Neural crest cell (in vitro differentiated cells): ENCODE measurements at regions not wholly inside any gene's neighbourhood (a gene's known extent, or its start where the extent isn't known, plus 50 kb on each side); places are given as distances from the start of the nearest gene placed in this dataset.

Experiments
- DNase-seq: peaks from one replicate; pipeline ENCODE4 v3.0.0; 2021; ENCODE audit warnings: low read depth, mixed read lengths, low spot score
- H3K27ac Mint-ChIP-seq: one replicate; pipeline ENCODE4 v1.8.0; 2021; ENCODE audit warnings: mild to moderate bottlenecking, mixed read lengths; ENCODE audit not compliant: unreplicated experiment
- H3K27me3 Mint-ChIP-seq: 2 replicates; pipeline ENCODE4 v1.8.0; 2021; ENCODE audit warnings: low read depth, mild to moderate bottlenecking, mixed read lengths
- H3K36me3 Mint-ChIP-seq: 2 replicates; pipeline ENCODE4 v1.8.0; 2021; ENCODE audit warnings: low read depth, mild to moderate bottlenecking, mixed read lengths
- H3K4me1 Mint-ChIP-seq: 2 replicates; pipeline ENCODE4 v1.8.0; 2021; ENCODE audit warnings: mixed read lengths
- H3K4me3 Mint-ChIP-seq: one replicate; pipeline ENCODE4 v1.8.0; 2021; ENCODE audit warnings: mild to moderate bottlenecking, mixed read lengths
- H3K9me3 Mint-ChIP-seq: 2 replicates; pipeline ENCODE4 v1.8.0; 2021; ENCODE audit warnings: mixed read lengths
- CTCF ChIP-seq: fragments of 200-600 bp; sonication (generic); conservative IDR thresholded peaks from 2 replicates; pipeline ENCODE4 v1.5.0; 2021; ENCODE audit warnings: antibody characterized with exemption, mild to moderate bottlenecking

GRCh38 chr2:59963157-59963556, 590.3 kb downstream of the BCL11A start:
- no peaks in the 10 kb centered on the region for H3K4me1 Mint-ChIP-seq
- H3K9me3 Mint-ChIP-seq = peaks cover 3% of the 10 kb centered on the region
- no peaks in the 10 kb centered on the region for H3K27me3 Mint-ChIP-seq
- TF ChIP-seq CTCF = no peak
- H3K36me3 Mint-ChIP-seq = no peaks in the 10 kb centered on the region
- no peak for DNase-seq
- no peak overlapping the region for H3K4me3 Mint-ChIP-seq
- H3K27ac Mint-ChIP-seq = no peak overlapping the region

- DNase-seq = no peak
- Mint-ChIP-seq H3K9me3 (peaks cover 3% of the 10 kb centered on the region), H3K4me3 (no peak overlapping the region), H3K27me3 (no peaks in the 10 kb centered on the region), H3K4me1 (no peaks in the 10 kb centered on the region), H3K27ac (no peak overlapping the region), H3K36me3 (no peaks in the 10 kb centered on the region)
- no peak for TF ChIP-seq CTCF
Measured at GRCh38 chr2:59961746-59962145, 591.7 kb downstream of the BCL11A start.

GRCh38 chr2:59959944-59960343, 593.5 kb downstream of the BCL11A start:
- Mint-ChIP-seq H3K9me3 (peaks cover 6% of the 10 kb centered on the region), H3K36me3 (no peaks in the 10 kb centered on the region), H3K4me1 (no peaks in the 10 kb centered on the region), H3K4me3 (no peak overlapping the region), H3K27me3 (no peaks in the 10 kb centered on the region), H3K27ac (no peak overlapping the region)
- TF ChIP-seq CTCF = no peak
- DNase-seq = no peak

- Mint-ChIP-seq H3K9me3 (peaks cover 6% of the 10 kb centered on the region), H3K27me3 (no peaks in the 10 kb centered on the region), H3K4me1 (no peaks in the 10 kb centered on the region), H3K4me3 (no peak overlapping the region), H3K27ac (no peak overlapping the region), H3K36me3 (no peaks in the 10 kb centered on the region)
- TF ChIP-seq CTCF = no peak
- no peak for DNase-seq
Measured at GRCh38 chr2:59957504-59957903, 596.0 kb downstream of the BCL11A start.

- TF ChIP-seq CTCF = no peak
- H3K4me1 Mint-ChIP-seq = no peaks in the 10 kb centered on the region
- no peaks in the 10 kb centered on the region for H3K27me3 Mint-ChIP-seq
- H3K4me3 Mint-ChIP-seq = no peak overlapping the region
- no peaks in the 10 kb centered on the region for H3K36me3 Mint-ChIP-seq
- DNase-seq = no peak
- H3K27ac Mint-ChIP-seq = no peak overlapping the region
- H3K9me3 Mint-ChIP-seq = peaks cover 6% of the 10 kb centered on the region
Measured at GRCh38 chr2:59956981-59957380, 596.5 kb downstream of the BCL11A start.
